Fibroblast of villous mesenchyme (primary cell): ENCODE measurements at regions not wholly inside any gene's neighbourhood (a gene's known extent, or its start where the extent isn't known, plus 50 kb on each side); places are given as distances from the start of the nearest gene placed in this dataset.

Source experiments
- DNase-seq: peaks from one replicate; pipeline ENCODE4 v3.0.0-alpha.2; 2010; ENCODE audit warnings: low read depth
- H3K4me3 ChIP-seq: 2 replicates; pipeline ENCODE4 v1.5.1; 2011; ENCODE audit warnings: low read depth, mild to moderate bottlenecking, low read length
- CTCF ChIP-seq: IDR thresholded peaks from 2 replicates; pipeline ENCODE4 v1.5.1; 2012; ENCODE audit warnings: low read depth, mild to moderate bottlenecking, low read length; ENCODE audit not compliant: insufficient read depth

GRCh38 chr5:2175842-2176404 lies 293.2 kb upstream of the IRX4 start:
- DNase-seq = no peak
- no peak overlapping the region for H3K4me3 ChIP-seq
- no peak for TF ChIP-seq CTCF

- TF ChIP-seq CTCF = no peak
- H3K4me3 ChIP-seq = no peak overlapping the region
- no peak for DNase-seq
These were observed 292.3 kb upstream of the IRX4 start for GRCh38 chr5:2175041-2175440.

- no peak for DNase-seq
- H3K4me3 ChIP-seq = no peak overlapping the region
- TF ChIP-seq CTCF = no peak
These were observed 291.8 kb upstream of the IRX4 start for GRCh38 chr5:2174538-2174937.

- no peak overlapping the region for H3K4me3 ChIP-seq
- DNase-seq = no peak
- no peak for TF ChIP-seq CTCF
These were observed 290.6 kb upstream of the IRX4 start for GRCh38 chr5:2173151-2173834.

- no peak overlapping the region for H3K4me3 ChIP-seq
- no peak for DNase-seq
- no peak for TF ChIP-seq CTCF
These were observed 289.7 kb upstream of the IRX4 start for GRCh38 chr5:2172471-2172870.

GRCh38 chr5:2170761-2171160 lies 288.0 kb upstream of the IRX4 start:
- H3K4me3 ChIP-seq = no peak overlapping the region
- TF ChIP-seq CTCF = no peak
- no peak for DNase-seq
